ENCODE measurements at regions not wholly inside any gene's neighbourhood (a gene's known extent, or its start where the extent isn't known, plus 50 kb on each side); places are given as distances from the start of the nearest gene placed in this dataset.

- Histone ChIP-seq H3K4me2 (no peak overlapping the region), H3K4me1 (ENCODE audit: insufficient read depth) (no peaks in the 10 kb centered on the region), H4K20me1 (replicated peaks; ENCODE audit: insufficient read depth) (no peaks in the 10 kb centered on the region), H3K79me2 (replicated peaks; ENCODE audit: insufficient read depth) (no peaks in the 10 kb centered on the region), H3F3A (replicated peaks; ENCODE audit: low read depth) (no peaks in the 10 kb centered on the region), H3K27ac (ENCODE audit: low read depth) (no peak overlapping the region), H3K9me2 (ENCODE audit: insufficient read depth) (no peaks in the 10 kb centered on the region), H3K27me3 (ENCODE audit: insufficient read depth) (no peaks in the 10 kb centered on the region), H3K4me3 (no peak overlapping the region), H2AFZ (no peak overlapping the region), H3K36me3 (ENCODE audit: insufficient read depth) (peaks cover 16% of the 10 kb centered on the region; the same call in 1 of the 2 replicates)
- peaks cover 17% of the 10 kb centered on the region; the same call in 2 of the 3 replicates for H3K36me3 Mint-ChIP-seq (ENCODE audit: low read depth)
- H3K27me3 Mint-ChIP-seq (ENCODE audit: insufficient read depth, low read depth, poor library complexity), result no peaks in the 10 kb centered on the region
- DNase-seq (ENCODE audit: low spot score), result no peak
- no peak overlapping the region for H3K27ac Mint-ChIP-seq
- no peak overlapping the region for H3K4me3 Mint-ChIP-seq
- no peak for TF ChIP-seq EZH2phosphoT487 (IDR thresholded peaks at IDR 0.05; ENCODE audit: unreplicated experiment)
- TF ChIP-seq REST (IDR thresholded peaks at IDR 0.05; ENCODE audit: unreplicated experiment), result no peak
- no peak for TF ChIP-seq STAT1 (IDR thresholded peaks at IDR 0.05; ENCODE audit: unreplicated experiment)
- no peak for TF ChIP-seq EZH2 (IDR thresholded peaks at IDR 0.05; ENCODE audit: low read depth, unreplicated experiment)
- TF ChIP-seq ZNF462 (CRISPR knock-in tag; IDR thresholded peaks at IDR 0.05), result no peak
- no peak for TF ChIP-seq ZNF331 (CRISPR knock-in tag; IDR thresholded peaks at IDR 0.05; ENCODE audit: low read depth)
- TF ChIP-seq ZNF114 (CRISPR knock-in tag; IDR thresholded peaks at IDR 0.05), result no peak
- no peak for TF ChIP-seq POLR2AphosphoS5 (IDR thresholded peaks at IDR 0.05; ENCODE audit: low read depth)
- TF ChIP-seq CREB1 (CRISPR knock-in tag; IDR thresholded peaks at IDR 0.05; ENCODE audit: low read depth), result no peak
- no peak for TF ChIP-seq ETS1 (IDR thresholded peaks at IDR 0.05)
- no peak for TF ChIP-seq JUNB (IDR thresholded peaks at IDR 0.05; ENCODE audit: unreplicated experiment)
- no peak for TF ChIP-seq CTCF (conservative IDR thresholded peaks at IDR 0.05; ENCODE audit: low read depth in 2 of 2)
- TF ChIP-seq NANOG (IDR thresholded peaks at IDR 0.05; ENCODE audit: borderline replicate concordance), result no peak
- no peaks in the 10 kb centered on the region for H3K4me1 Mint-ChIP-seq
- no peak for ATAC-seq
- peaks cover 20% of the 10 kb centered on the region for H3K9me3 Mint-ChIP-seq
These were observed 705.7 kb downstream of the SLITRK5 start for GRCh38 chr13:88376760-88377388.

Data from GM23338 (cell line).